Adrenal gland (tissue), 5 donors: ENCODE measurements at regions not wholly inside any gene's neighbourhood (a gene's known extent, or its start where the extent isn't known, plus 50 kb on each side); places are given as distances from the start of the nearest gene placed in this dataset.

Source experiments
- CTCF ChIP-seq, 6 experiments: fragments of 450-650 bp in 4 of 6; fragments of 200-600 bp in 2 of 6; sonication (generic) in 1 of 6; IDR thresholded peaks; 1 replicate in 5 of 6; 2 replicates in 1 of 6; pipeline versions ENCODE4 v1.5.1 to v1.8.0; 2016 to 2021; ENCODE audit warnings: antibody characterized with exemption in 6 of 6, mild to moderate bottlenecking in 2 of 6, moderate library complexity in 1 of 6
- POLR2A ChIP-seq, 2 donors: fragments of 450-650 bp; IDR thresholded peaks; one replicate each; pipeline ENCODE4 v1.6.1; 2017; ENCODE audit warnings: antibody characterized with exemption in 2 of 2, mild to moderate bottlenecking in 2 of 2, moderate library complexity in 1 of 2
- donor health status: DM: no; HTN: no; CAD: no.

DNA sequence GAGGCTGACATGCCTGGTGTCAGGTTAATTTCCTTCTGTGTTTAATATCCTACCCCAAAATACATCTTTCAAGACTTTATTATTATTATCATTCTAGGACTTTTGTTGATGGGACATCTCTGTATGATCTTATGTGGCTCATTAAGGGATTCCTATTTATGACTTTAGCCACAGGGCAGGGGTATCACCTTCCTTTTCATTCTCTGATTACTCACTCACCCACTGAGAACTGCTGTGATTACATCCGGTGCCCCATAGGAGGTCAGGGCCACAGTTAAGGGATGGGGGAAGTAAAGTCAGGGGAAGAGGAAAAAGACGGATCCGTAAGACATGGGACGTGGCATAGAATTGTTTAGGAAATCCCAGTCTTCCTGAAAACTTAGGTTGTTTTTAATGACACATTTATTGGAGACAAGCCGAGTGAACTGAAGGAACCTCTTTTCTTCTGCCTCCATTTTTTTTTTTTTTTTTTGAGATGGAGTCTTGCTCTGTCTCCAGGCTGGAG, 61.0 kb upstream of the PITRM1 start:
- TF ChIP-seq CTCF (IDR thresholded peaks at IDR 0.05): no peak
- TF ChIP-seq POLR2A (IDR thresholded peaks at IDR 0.05): no peak
